Fibroblast of pulmonary artery (primary cell): ENCODE measurements at regions not wholly inside any gene's neighbourhood (a gene's known extent, or its start where the extent isn't known, plus 50 kb on each side); places are given as distances from the start of the nearest gene placed in this dataset.

Experiments used
- DNase-seq: peaks from one replicate; pipeline ENCODE4 v3.0.0-alpha.2; 2010; ENCODE audit warnings: low read depth
- H3K4me3 ChIP-seq: replicated peaks from 2 replicates; pipeline ENCODE4 v1.5.1; 2011; ENCODE audit warnings: low read depth, mild to moderate bottlenecking, control low read depth, low read length, moderate library complexity
- TF ChIP-seq, protein P1 (sequence below): IDR thresholded peaks from 2 replicates; pipeline ENCODE4 v1.5.1; 2011; ENCODE audit warnings: mild to moderate bottlenecking, control low read depth, low read length, inconsistent platforms; ENCODE audit errors: missing control alignments

DNA sequence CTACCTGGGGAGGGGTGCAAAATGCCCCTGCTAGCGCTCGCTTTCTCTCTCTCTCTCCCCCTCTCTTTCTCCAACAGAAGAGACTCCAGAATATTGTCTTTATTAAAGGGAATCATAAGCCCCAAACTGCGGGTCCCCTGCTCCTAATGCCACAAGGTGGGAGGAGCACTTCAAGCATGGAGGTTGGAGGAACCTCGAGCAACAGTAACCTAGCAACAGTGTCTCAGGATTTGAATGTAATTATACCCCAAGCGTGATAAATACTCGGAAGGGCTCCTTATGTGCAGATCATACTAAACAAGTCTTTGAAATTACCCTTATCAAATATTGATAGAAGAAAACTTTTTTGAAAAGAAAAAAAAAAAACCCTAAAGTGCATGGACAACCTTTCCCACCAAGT lies 582.2 kb upstream of the PPP2R3A start:
- no peak overlapping the region for H3K4me3 ChIP-seq
- TF ChIP-seq, protein P1, sequence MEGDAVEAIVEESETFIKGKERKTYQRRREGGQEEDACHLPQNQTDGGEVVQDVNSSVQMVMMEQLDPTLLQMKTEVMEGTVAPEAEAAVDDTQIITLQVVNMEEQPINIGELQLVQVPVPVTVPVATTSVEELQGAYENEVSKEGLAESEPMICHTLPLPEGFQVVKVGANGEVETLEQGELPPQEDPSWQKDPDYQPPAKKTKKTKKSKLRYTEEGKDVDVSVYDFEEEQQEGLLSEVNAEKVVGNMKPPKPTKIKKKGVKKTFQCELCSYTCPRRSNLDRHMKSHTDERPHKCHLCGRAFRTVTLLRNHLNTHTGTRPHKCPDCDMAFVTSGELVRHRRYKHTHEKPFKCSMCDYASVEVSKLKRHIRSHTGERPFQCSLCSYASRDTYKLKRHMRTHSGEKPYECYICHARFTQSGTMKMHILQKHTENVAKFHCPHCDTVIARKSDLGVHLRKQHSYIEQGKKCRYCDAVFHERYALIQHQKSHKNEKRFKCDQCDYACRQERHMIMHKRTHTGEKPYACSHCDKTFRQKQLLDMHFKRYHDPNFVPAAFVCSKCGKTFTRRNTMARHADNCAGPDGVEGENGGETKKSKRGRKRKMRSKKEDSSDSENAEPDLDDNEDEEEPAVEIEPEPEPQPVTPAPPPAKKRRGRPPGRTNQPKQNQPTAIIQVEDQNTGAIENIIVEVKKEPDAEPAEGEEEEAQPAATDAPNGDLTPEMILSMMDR = no peak
- no peak for DNase-seq

DNA sequence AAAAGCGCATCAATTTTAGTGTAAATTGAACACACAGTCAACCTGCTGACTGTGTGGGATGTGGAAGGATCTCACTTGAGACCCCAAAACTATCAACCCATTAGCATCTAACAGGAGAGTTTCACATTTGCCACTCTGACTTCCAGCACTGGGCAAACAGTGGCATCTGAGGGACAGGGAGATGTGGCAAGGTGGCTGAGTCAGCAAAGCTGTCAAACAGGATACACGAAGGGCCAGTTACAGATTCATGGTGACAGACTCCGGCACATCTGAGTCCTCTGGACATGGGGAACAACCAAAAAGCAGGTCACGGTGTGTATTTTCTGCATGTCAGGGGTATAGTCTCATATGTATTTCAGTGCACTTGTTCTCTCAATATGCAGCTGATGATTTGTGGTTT lies 573.4 kb upstream of the PPP2R3A start:
- no peak for DNase-seq
- TF ChIP-seq, protein P1 = no peak
- H3K4me3 ChIP-seq = no peak overlapping the region

DNA sequence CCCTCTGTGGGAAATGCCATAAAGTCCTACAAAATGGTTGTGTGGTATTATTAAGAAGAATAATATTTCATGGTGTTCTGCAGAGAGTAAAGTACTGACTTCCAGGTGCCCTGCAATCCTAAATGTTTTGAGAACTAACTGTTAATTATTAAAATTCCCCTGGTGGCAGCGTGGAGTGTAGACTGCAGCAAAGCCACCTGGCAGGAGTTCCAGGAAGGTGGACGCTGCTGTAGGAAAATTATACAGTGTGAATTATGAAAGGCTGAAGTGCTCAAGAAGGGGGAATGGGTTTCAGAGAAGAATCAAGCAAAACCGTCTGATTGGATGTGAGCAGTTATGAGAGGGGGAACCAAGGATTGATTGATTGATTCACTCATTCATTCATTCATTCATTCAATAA lies 572.4 kb upstream of the PPP2R3A start:
- no peak overlapping the region for H3K4me3 ChIP-seq
- DNase-seq = no peak
- TF ChIP-seq, protein P1 = no peak

DNA sequence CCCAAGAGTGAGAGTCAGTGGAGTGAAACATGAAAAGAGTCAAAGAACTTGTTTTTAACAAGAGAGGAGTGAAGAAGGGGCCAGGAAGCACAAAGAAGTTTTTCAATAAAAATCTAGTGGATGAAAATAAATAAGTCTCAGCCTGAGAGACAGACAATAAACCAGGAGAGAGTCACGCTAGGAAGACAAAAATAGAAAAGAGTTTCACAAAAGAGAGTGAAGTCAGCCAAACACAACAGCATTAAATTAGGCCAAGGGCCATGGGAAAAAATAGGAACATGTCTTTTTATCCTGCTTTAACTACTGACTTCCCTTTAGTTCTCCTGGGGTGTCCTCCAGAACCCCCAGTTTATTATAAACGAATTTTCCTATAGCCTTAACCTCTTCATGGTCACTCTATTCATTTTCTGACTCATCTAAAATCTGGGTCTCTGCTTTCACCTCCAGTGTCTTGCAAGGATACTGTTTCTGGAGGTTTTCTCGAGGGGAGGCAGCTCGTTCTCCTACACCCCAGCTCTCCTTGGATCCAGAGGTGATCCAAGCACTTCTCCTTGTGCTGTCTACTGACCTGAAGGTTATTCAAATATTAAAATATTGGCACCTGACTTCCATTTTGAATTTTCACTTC lies 571.5 kb upstream of the PPP2R3A start:
- DNase-seq = no peak
- H3K4me3 ChIP-seq = no peak overlapping the region
- TF ChIP-seq, protein P1 = no peak

DNA sequence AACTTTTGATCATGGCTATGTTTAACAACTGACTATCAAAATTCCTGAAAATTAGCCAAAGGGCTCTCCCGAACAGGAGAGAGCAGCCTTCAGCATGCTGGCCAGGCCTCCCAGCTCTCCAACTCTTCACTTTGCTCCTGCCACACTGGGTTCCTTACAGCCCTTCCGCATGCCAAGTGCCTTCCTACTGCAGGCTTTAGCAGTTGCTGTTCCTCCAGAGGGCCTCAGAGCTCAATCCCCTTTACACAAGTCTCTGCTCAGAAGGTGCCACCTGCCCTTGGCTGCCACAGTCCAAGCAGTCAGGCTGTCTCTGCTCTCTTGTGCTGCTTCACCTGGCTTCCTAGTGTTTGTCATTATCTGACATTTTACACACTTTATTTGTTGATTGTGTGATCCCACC lies 553.1 kb upstream of the PPP2R3A start:
- TF ChIP-seq, protein P1 = no peak
- no peak overlapping the region for H3K4me3 ChIP-seq
- DNase-seq = no peak

DNA sequence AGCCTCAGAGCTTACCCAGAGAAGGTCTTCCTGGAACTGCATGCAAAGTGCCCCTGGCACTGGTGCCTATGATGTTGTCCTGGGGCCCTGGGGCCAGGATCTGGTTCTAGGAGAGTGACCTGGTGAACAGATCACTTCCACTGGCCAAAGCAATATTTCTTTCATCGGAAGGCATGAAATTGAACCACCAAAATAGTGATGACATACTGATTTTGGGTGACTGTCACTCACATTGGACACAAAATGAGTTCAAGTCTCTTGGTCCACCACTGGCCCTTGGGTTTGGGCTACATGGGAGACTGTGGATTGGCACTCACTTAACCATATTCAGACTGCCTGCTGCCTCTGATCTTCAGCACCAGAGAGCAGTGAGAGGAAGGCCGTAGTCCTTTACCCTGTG lies 549.3 kb upstream of the PPP2R3A start:
- H3K4me3 ChIP-seq = no peak overlapping the region
- TF ChIP-seq, protein P1 = no peak

DNA sequence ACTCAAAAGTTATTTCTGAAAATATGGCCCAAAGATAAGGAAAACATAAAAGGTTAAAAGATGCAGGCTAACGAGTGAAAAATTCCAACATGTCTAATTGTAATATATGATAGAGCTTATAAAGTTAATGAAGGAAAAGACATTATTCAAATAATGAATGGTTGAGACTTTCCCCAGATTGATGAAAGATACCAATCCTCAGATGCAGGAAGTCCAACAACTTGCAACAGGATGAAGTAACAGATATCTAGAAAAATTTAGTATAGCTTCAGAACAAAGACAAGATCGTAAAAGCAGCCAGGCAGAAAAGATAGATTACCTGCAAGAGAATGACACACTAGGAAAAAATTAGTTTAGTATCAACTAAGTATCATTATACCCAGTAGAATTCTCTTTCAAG lies 546.4 kb upstream of the PPP2R3A start:
- DNase-seq = no peak
- TF ChIP-seq, protein P1 = no peak

More for the DNA sequence above, 549.3 kb upstream of the PPP2R3A start:
- no peak for DNase-seq

More for the DNA sequence above, 546.4 kb upstream of the PPP2R3A start:
- H3K4me3 ChIP-seq = no peak overlapping the region
